ENCODE measurements at regions not wholly inside any gene's neighbourhood (a gene's known extent, or its start where the extent isn't known, plus 50 kb on each side); places are given as distances from the start of the nearest gene placed in this dataset.

DNA sequence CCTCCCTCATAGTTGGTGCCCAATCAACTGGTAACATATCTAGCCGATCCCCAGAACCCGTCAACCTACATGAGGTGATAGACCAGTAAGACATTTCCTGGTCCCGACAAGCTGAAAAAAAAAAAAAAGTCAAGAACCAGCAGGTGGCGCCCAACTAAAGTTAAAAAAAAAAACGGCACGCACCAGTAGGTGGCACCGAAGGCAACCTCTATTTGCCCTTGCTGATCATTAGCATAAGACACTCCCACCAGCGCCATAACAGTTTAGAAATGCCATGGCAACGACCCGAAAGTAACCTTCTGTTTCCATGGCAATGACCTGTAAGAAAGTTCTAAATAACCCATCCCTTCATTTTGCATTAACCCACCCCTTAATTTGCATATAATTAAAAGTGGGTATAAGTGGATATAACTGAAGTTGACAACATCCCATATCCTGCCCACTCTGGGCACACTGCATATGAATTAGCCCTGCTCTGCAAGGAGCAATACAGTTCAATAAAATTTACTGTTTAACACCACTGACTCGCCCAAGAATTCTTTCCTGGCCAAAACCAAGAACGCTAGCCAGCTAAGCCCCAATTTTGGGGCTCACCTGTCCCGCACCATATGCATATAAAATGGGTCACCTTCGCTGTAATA, 83.9 kb upstream of the SPANXB1 start:
- DNase-seq (ENCODE audit: low spot score) = no peak
- TF ChIP-seq, protein P1, sequence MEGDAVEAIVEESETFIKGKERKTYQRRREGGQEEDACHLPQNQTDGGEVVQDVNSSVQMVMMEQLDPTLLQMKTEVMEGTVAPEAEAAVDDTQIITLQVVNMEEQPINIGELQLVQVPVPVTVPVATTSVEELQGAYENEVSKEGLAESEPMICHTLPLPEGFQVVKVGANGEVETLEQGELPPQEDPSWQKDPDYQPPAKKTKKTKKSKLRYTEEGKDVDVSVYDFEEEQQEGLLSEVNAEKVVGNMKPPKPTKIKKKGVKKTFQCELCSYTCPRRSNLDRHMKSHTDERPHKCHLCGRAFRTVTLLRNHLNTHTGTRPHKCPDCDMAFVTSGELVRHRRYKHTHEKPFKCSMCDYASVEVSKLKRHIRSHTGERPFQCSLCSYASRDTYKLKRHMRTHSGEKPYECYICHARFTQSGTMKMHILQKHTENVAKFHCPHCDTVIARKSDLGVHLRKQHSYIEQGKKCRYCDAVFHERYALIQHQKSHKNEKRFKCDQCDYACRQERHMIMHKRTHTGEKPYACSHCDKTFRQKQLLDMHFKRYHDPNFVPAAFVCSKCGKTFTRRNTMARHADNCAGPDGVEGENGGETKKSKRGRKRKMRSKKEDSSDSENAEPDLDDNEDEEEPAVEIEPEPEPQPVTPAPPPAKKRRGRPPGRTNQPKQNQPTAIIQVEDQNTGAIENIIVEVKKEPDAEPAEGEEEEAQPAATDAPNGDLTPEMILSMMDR (IDR thresholded peaks at IDR 0.05) = peak; percentile 30
- Histone ChIP-seq H3K27ac (peak overlapping the region in 1 of 2 donors; percentile 27), H3K4me3 (no peak overlapping the region)

DNA sequence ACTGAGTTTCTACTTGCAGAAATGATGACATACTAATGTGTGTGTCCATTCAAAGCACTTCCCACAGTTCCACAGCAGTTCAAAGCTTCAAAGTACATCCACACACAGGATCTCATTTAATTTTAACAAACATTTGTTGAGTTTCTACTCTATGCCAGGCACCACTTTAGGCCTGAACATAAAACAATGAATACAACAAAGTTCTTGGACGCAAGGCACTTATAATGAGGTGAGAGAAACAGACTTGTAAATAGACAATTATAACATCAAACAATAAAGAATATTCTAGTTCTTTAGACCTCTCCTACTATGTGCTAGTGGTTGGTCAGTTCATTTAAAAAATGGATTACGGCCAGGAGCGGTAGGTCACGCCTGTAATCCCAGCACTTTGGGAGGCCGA, 82.0 kb upstream of the SPANXB1 start:
- no peak for DNase-seq (ENCODE audit: low spot score)
- TF ChIP-seq, protein P1 (IDR thresholded peaks at IDR 0.05) = no peak
- Histone ChIP-seq H3K4me3 (no peak overlapping the region), H3K27ac (no peak overlapping the region)

DNA sequence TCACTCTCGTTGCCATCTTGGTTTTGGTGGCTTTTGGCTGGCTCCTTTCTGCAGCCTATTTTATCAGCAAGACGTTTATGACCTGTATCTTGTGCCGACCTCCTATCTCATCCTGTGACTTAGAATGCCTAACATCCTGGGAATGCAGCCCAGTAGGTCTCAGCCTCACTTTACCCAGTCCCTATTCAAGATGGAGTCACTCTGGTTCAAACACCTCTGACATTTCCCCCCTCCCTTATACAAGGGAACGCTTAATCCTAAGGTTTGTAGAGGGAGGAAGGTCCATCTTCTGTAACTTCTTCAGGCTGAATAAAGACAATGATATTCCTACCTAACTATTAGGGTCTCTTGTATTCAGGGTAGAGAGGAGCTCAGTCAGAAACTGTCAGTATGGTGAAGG, 79.3 kb upstream of the SPANXB1 start:
- H3K4me3 ChIP-seq = no peak overlapping the region
- no peak overlapping the region for H3K27ac ChIP-seq
- TF ChIP-seq, protein P1 (IDR thresholded peaks at IDR 0.05) = no peak
- DNase-seq (ENCODE audit: low spot score) = no peak

DNA sequence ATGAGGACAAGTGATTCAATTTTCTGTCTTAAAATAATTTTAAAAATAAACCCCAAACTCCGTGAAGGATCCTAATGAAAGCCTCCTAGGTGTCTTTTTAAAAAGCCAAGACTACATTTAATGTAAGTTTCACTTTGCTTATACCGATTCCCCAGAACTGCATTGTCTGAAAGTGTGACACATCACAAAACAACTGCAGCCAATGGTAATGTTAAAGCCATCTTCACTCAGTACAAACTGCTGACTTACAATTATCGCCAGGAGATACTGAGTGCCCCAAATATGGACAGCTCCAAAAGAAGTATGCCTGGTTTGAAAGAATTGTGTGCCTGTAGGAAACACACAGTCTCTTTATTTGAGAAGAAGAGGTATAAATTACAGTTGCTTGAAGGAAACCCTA, 73.7 kb upstream of the SPANXB1 start:
- H3K4me3 ChIP-seq = no peak overlapping the region
- H3K27ac ChIP-seq = no peak overlapping the region
- no peak for DNase-seq (ENCODE audit: low spot score)
- TF ChIP-seq, protein P1 (IDR thresholded peaks at IDR 0.05) = no peak

DNA sequence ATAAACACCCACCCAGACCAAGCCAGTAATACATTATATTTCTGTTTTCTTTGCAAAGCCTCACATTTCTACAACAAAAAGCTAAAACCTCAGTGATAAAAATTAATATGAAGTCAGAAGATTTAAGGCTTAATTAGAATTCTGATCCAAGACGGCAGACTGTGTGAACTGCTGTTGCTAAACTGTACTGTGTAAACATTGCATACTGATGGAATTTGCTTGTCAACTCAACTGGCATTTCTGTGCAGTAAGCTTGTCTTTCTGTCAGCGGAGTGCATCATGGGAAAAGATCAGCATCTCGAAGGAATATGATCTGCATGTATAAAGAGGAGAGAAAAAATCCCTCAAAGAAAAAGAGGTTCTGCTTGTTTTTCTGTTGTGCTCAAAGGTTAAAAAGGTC, 69.4 kb upstream of the SPANXB1 start:
- no peak overlapping the region for H3K4me3 ChIP-seq
- no peak overlapping the region for H3K27ac ChIP-seq
- DNase-seq (ENCODE audit: low spot score) = no peak
- TF ChIP-seq, protein P1 (IDR thresholded peaks at IDR 0.05) = no peak

DNA sequence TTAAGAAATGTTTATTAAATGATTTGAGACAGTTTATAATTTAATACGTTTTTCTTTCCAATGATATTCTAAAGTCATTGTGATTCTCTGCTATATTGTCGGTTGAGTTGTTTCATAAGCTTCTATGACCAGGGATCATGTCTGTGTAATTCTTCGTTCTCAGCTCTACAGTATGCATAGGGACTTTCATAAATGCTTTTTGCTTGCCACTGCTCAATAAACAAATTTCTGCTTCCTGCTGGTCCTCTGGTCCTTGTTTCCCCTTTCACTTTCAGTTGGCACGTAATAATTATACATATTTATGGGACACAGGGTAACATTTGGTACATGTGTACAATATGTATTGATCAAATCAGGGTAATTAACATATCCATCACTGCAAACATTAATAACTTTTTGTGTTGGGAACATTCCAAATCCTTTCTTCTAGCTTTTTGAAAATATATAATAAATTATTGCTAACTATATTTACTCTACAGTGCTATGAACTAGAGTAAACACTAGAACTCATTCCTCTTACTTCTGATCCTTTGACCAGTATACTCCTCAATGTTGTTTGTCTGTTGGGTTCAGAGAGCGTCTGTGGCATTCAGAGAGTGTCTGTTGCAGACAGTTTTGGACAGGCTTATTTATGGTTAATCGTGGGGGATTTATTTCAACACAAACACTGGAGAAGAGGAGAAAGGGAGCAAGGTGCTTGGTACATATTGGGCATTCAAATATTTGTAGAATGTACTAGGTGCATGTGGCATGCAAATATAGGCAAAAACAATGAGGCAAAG, 68.3 kb upstream of the SPANXB1 start:
- DNase-seq (ENCODE audit: low spot score) = no peak
- no peak overlapping the region for H3K27ac ChIP-seq
- H3K4me3 ChIP-seq = no peak overlapping the region
- TF ChIP-seq, protein P1 (IDR thresholded peaks at IDR 0.05) = no peak

DNA sequence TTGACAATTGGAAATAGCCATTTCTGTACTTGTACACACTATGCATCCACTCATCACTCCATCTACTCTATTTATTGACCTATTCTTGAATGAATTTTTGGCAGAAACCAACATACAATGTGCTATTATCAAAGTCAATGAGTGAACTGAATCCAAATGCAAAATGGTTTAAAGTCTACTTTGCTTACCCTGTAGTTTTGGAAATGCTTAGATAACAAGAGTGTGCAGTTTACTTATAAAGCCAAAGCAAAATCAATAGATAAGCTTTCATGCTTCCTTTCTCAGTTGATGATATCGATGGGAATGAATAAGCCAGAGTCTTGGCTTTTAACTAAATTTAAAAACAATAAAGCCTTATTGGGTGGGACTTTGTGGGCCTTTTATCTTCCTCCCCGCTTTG, 58.9 kb upstream of the SPANXB1 start:
- DNase-seq (ENCODE audit: low spot score) = no peak
- H3K27ac ChIP-seq = no peak overlapping the region
- H3K4me3 ChIP-seq = no peak overlapping the region
- TF ChIP-seq, protein P1 (IDR thresholded peaks at IDR 0.05) = no peak

Data from coronary artery (tissue), 2 donors.